SK-N-MC (cell line): ENCODE measurements at regions not wholly inside any gene's neighbourhood (a gene's known extent, or its start where the extent isn't known, plus 50 kb on each side); places are given as distances from the start of the nearest gene placed in this dataset.

Experiments
- EZH2 ChIP-seq: fragments of 200-600 bp; sonication (generic); IDR thresholded peaks from one replicate; pipeline ENCODE4 v1.6.1; 2017; ENCODE audit warnings: antibody characterized with exemption
- FOXP2 ChIP-seq: optimal IDR thresholded peaks from 2 replicates; pipeline ENCODE3; 2011; ENCODE audit warnings: mild to moderate bottlenecking, moderate library complexity; ENCODE audit not compliant: insufficient read depth; ENCODE audit errors: extremely low read length, control extremely low read depth
- POLR2AphosphoS5 ChIP-seq: IDR thresholded peaks from 2 replicates; pipeline ENCODE4 v1.6.1; 2012; ENCODE audit warnings: mild to moderate bottlenecking, low read depth, low read length, borderline replicate concordance

- TF ChIP-seq POLR2AphosphoS5 (no peak), EZH2 (no peak), FOXP2 (no peak)
These were observed 390.3 kb downstream of the CAAP1 start for GRCh38 chr9:26502311-26502710.
